KBM-7 (cell line): ENCODE measurements at regions not wholly inside any gene's neighbourhood (a gene's known extent, or its start where the extent isn't known, plus 50 kb on each side); places are given as distances from the start of the nearest gene placed in this dataset.
A peak's percentile ranks its signal among the peaks of the same experiment; 100 is the strongest.

Source experiments
- DNase-seq: peaks from one replicate; pipeline ENCODE4 v3.0.0-alpha.2; 2015
- in situ Hi-C: fragments of 300-500 bp; cut with MboI; formaldehyde crosslinking; loops from 2 replicates; pipeline ENCODE4 v1.14.3; 2020; ENCODE audit warnings: low sequenced_read_pairs, low pct_unique_long_range_greater_than_20kb, mixed read lengths

GRCh38 chr10:71060476-71061426 lies 151.6 kb upstream of the UNC5B start:
- DNase-seq, result no peak
- in situ Hi-C loops, result no loop called here

GRCh38 chr10:71061472-71061871 lies 150.9 kb upstream of the UNC5B start:
- in situ Hi-C loops, result no loop called here
- DNase-seq, result no peak

- in situ Hi-C loops, result no loop called here
- DNase-seq, result no peak
Observed at GRCh38 chr10:71062156-71062555, 150.2 kb upstream of the UNC5B start.

- in situ Hi-C loops, result no loop called here
- DNase-seq, result no peak
Observed at GRCh38 chr10:71063401-71063800, 149.0 kb upstream of the UNC5B start.

GRCh38 chr10:71064413-71065118 lies 147.8 kb upstream of the UNC5B start:
- in situ Hi-C loops, result no loop called here
- DNase-seq, result no peak

GRCh38 chr10:71065659-71066058 lies 146.7 kb upstream of the UNC5B start:
- in situ Hi-C loops, result no loop called here
- DNase-seq, result no peak

- in situ Hi-C loops, result no loop called here
- no peak for DNase-seq
Observed at GRCh38 chr10:71066600-71066999, 145.8 kb upstream of the UNC5B start.

GRCh38 chr10:71067098-71067740 lies 145.2 kb upstream of the UNC5B start:
- DNase-seq, result peak; percentile 31
- in situ Hi-C loops, result no loop called here

GRCh38 chr10:71068861-71069271 lies 143.5 kb upstream of the UNC5B start:
- no peak for DNase-seq
- in situ Hi-C loops, result no loop called here

GRCh38 chr10:71069909-71070666 lies 142.3 kb upstream of the UNC5B start:
- no peak for DNase-seq
- in situ Hi-C loops, result no loop called here

GRCh38 chr10:71070741-71071140 lies 141.6 kb upstream of the UNC5B start:
- in situ Hi-C loops, result no loop called here
- no peak for DNase-seq

- in situ Hi-C loops, result no loop called here
- no peak for DNase-seq
Observed at GRCh38 chr10:71072131-71072822, 140.1 kb upstream of the UNC5B start.

GRCh38 chr10:71072823-71073210 lies 139.6 kb upstream of the UNC5B start:
- DNase-seq, result no peak
- in situ Hi-C loops, result no loop called here

GRCh38 chr10:71073451-71074175 lies 138.8 kb upstream of the UNC5B start:
- in situ Hi-C loops, result no loop called here
- DNase-seq, result no peak

GRCh38 chr10:71074176-71074755 lies 138.1 kb upstream of the UNC5B start:
- in situ Hi-C loops, result no loop called here
- DNase-seq, result no peak

- no peak for DNase-seq
- in situ Hi-C loops, result no loop called here
Observed at GRCh38 chr10:71075086-71075758, 137.1 kb upstream of the UNC5B start.

GRCh38 chr10:71075759-71076472 lies 136.5 kb upstream of the UNC5B start:
- no peak for DNase-seq
- in situ Hi-C loops, result no loop called here
